DMS153 (cell line): ENCODE measurements at regions not wholly inside any gene's neighbourhood (a gene's known extent, or its start where the extent isn't known, plus 50 kb on each side); places are given as distances from the start of the nearest gene placed in this dataset.

Source experiments
- DNase-seq: peaks from one replicate; lab custom pipeline; 2025; lab: John Stamatoyannopoulos, UW

- no peak for DNase-seq
These were observed 336.1 kb upstream of the TBX3 start for GRCh38 chr12:115020091-115020490.

GRCh38 chr12:115017346-115017745 lies 333.4 kb upstream of the TBX3 start:
- DNase-seq: no peak

- no peak for DNase-seq
These were observed 329.4 kb upstream of the TBX3 start for GRCh38 chr12:115013236-115013981.

- no peak for DNase-seq
These were observed 328.9 kb upstream of the TBX3 start for GRCh38 chr12:115012861-115013235.

- DNase-seq: no peak
These were observed 327.7 kb upstream of the TBX3 start for GRCh38 chr12:115011703-115012102.

GRCh38 chr12:115010324-115010995 lies 326.5 kb upstream of the TBX3 start:
- DNase-seq: no peak

- no peak for DNase-seq
These were observed 325.0 kb upstream of the TBX3 start for GRCh38 chr12:115008929-115009328.

GRCh38 chr12:115004470-115005146 lies 320.6 kb upstream of the TBX3 start:
- DNase-seq: no peak

GRCh38 chr12:115002434-115002833 lies 318.5 kb upstream of the TBX3 start:
- DNase-seq: peak; percentile 5

GRCh38 chr12:115001571-115002180 lies 317.7 kb upstream of the TBX3 start:
- DNase-seq: no peak

GRCh38 chr12:115000038-115000437 lies 316.1 kb upstream of the TBX3 start:
- peak; percentile 83 for DNase-seq

GRCh38 chr12:114998750-114999128 lies 314.8 kb upstream of the TBX3 start:
- DNase-seq: no peak

- no peak for DNase-seq
These were observed 314.3 kb upstream of the TBX3 start for GRCh38 chr12:114998118-114998749.

- DNase-seq: no peak
These were observed 312.4 kb upstream of the TBX3 start for GRCh38 chr12:114996382-114996781.

- DNase-seq: no peak
These were observed 311.9 kb upstream of the TBX3 start for GRCh38 chr12:114995891-114996290.

- no peak for DNase-seq
These were observed 309.2 kb upstream of the TBX3 start for GRCh38 chr12:114993165-114993564.

GRCh38 chr12:114992443-114992842 lies 308.5 kb upstream of the TBX3 start:
- no peak for DNase-seq

- no peak for DNase-seq
These were observed 306.4 kb upstream of the TBX3 start for GRCh38 chr12:114990381-114990780.

GRCh38 chr12:114986849-114987248 lies 302.9 kb upstream of the TBX3 start:
- DNase-seq: no peak

- DNase-seq: no peak
These were observed 302.3 kb upstream of the TBX3 start for GRCh38 chr12:114986178-114986714.

GRCh38 chr12:114984634-114985061 lies 300.7 kb upstream of the TBX3 start:
- no peak for DNase-seq

GRCh38 chr12:114982760-114983159 lies 298.8 kb upstream of the TBX3 start:
- no peak for DNase-seq
